MM.1S (cell line): ENCODE measurements at regions not wholly inside any gene's neighbourhood (a gene's known extent, or its start where the extent isn't known, plus 50 kb on each side); places are given as distances from the start of the nearest gene placed in this dataset.

Experiments used
- EZH2phosphoT487 ChIP-seq: fragments of 300-600 bp; sonication (generic); IDR thresholded peaks from 2 replicates; pipeline ENCODE4 v1.6.1; 2018; ENCODE audit warnings: antibody characterized with exemption, low read length
- TF ChIP-seq, protein P1 (sequence below): fragments of 300-600 bp; sonication (generic); IDR thresholded peaks from 2 replicates; pipeline ENCODE4 v1.5.1; 2016; ENCODE audit warnings: antibody characterized with exemption, low read length, mixed read lengths

DNA sequence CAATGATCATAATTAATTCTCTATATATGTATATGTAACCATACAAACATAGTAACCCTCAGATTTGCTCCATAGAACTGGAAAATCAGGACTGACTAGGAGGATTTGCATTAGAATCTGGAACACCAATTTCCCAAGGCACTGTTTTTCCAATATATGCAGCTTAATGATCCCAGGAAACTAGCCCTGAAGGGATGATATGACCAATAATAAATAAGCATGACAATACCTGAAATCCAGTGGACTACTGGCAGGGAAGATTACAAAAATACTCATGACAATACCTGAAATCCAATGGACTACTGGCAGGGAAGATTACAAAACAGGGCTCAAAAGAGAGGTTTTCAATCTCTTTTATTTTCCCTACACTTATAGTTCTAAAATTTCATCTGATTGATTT lies 98.4 kb downstream of the PCDH7 start:
- no peak for TF ChIP-seq EZH2phosphoT487
- TF ChIP-seq, protein P1, sequence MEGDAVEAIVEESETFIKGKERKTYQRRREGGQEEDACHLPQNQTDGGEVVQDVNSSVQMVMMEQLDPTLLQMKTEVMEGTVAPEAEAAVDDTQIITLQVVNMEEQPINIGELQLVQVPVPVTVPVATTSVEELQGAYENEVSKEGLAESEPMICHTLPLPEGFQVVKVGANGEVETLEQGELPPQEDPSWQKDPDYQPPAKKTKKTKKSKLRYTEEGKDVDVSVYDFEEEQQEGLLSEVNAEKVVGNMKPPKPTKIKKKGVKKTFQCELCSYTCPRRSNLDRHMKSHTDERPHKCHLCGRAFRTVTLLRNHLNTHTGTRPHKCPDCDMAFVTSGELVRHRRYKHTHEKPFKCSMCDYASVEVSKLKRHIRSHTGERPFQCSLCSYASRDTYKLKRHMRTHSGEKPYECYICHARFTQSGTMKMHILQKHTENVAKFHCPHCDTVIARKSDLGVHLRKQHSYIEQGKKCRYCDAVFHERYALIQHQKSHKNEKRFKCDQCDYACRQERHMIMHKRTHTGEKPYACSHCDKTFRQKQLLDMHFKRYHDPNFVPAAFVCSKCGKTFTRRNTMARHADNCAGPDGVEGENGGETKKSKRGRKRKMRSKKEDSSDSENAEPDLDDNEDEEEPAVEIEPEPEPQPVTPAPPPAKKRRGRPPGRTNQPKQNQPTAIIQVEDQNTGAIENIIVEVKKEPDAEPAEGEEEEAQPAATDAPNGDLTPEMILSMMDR: no peak
